ENCODE measurements at regions not wholly inside any gene's neighbourhood (a gene's known extent, or its start where the extent isn't known, plus 50 kb on each side); places are given as distances from the start of the nearest gene placed in this dataset.
"Not testable (repeated sequence)": the region's sequence is repeated elsewhere in the genome, so short reads cannot be mapped to it uniquely, and the experiment has no call there.

GRCh38 chr4:64747919-64748715 lies 338.9 kb upstream of the TECRL start:
- Histone ChIP-seq H3K4me3 (no peak overlapping the region), H3K9me3 (no peaks in the 10 kb centered on the region), H3K4me1 (no peaks in the 10 kb centered on the region), H3K27ac (no peak overlapping the region), H3K36me3 (no peaks in the 10 kb centered on the region), H3K27me3 (no peaks in the 10 kb centered on the region)
- TF ChIP-seq CTCF (IDR thresholded peaks at IDR 0.05) = no peak
- DNase-seq (ENCODE audit: low spot score in 2 of 2) = no peak
- intact Hi-C loops (cut with DNase I) = no loop called here

- H3K9me3 ChIP-seq = no peaks in the 10 kb centered on the region
- TF ChIP-seq CTCF (IDR thresholded peaks at IDR 0.05) = no peak
- no peak overlapping the region for H3K4me3 ChIP-seq
- no peaks in the 10 kb centered on the region for H3K36me3 ChIP-seq
- H3K4me1 ChIP-seq = no peaks in the 10 kb centered on the region
- no peak for DNase-seq (ENCODE audit: low spot score in 2 of 2)
- H3K27ac ChIP-seq = no peak overlapping the region
- H3K27me3 ChIP-seq = no peaks in the 10 kb centered on the region
- intact Hi-C loops (cut with DNase I) = no loop called here
Measured at GRCh38 chr4:64738240-64738639, 329.0 kb upstream of the TECRL start.

GRCh38 chr4:64737854-64738138 lies 328.5 kb upstream of the TECRL start:
- intact Hi-C loops (cut with DNase I); DNase-seq (ENCODE audit: low spot score in 2 of 2); H3K4me3 ChIP-seq; H3K27me3 ChIP-seq; H3K36me3 ChIP-seq; H3K27ac ChIP-seq; H3K9me3 ChIP-seq; H3K4me1 ChIP-seq: not testable (repeated sequence)

GRCh38 chr4:64737026-64737853 lies 328.0 kb upstream of the TECRL start:
- intact Hi-C loops (cut with DNase I) = no loop called here
- no peak for TF ChIP-seq CTCF (IDR thresholded peaks at IDR 0.05)
- no peaks in the 10 kb centered on the region for H3K9me3 ChIP-seq

GRCh38 chr4:64729561-64729960 lies 320.3 kb upstream of the TECRL start:
- intact Hi-C loops (cut with DNase I) = no loop called here
- Histone ChIP-seq H3K27ac (no peak overlapping the region), H3K27me3 (no peaks in the 10 kb centered on the region), H3K36me3 (no peaks in the 10 kb centered on the region), H3K9me3 (no peaks in the 10 kb centered on the region), H3K4me1 (no peaks in the 10 kb centered on the region), H3K4me3 (no peak overlapping the region)
- no peak for DNase-seq (ENCODE audit: low spot score in 2 of 2)
- TF ChIP-seq CTCF (IDR thresholded peaks at IDR 0.05) = no peak

More at GRCh38 chr4:64737026-64737853, 328.0 kb upstream of the TECRL start:
- no peaks in the 10 kb centered on the region for H3K36me3 ChIP-seq
- H3K27me3 ChIP-seq = no peaks in the 10 kb centered on the region
- no peak overlapping the region for H3K4me3 ChIP-seq
- H3K4me1 ChIP-seq = no peaks in the 10 kb centered on the region
- no peak for DNase-seq (ENCODE audit: low spot score in 2 of 2)
- H3K27ac ChIP-seq = no peak overlapping the region

GRCh38 chr4:64727960-64728359 lies 318.7 kb upstream of the TECRL start:
- TF ChIP-seq CTCF (IDR thresholded peaks at IDR 0.05) = no peak
- intact Hi-C loops (cut with DNase I) = no loop called here
- Histone ChIP-seq H3K4me3 (no peak overlapping the region), H3K27me3 (no peaks in the 10 kb centered on the region), H3K9me3 (no peaks in the 10 kb centered on the region), H3K27ac (no peak overlapping the region), H3K4me1 (no peaks in the 10 kb centered on the region), H3K36me3 (no peaks in the 10 kb centered on the region)
- no peak for DNase-seq (ENCODE audit: low spot score in 2 of 2)

GRCh38 chr4:64727391-64727790 lies 318.1 kb upstream of the TECRL start:
- H3K27me3 ChIP-seq; H3K9me3 ChIP-seq; H3K4me3 ChIP-seq; H3K4me1 ChIP-seq; H3K27ac ChIP-seq; DNase-seq (ENCODE audit: low spot score in 2 of 2); H3K36me3 ChIP-seq; intact Hi-C loops (cut with DNase I): not testable (repeated sequence)

All from ascending aorta (tissue), 2 donors.